DOHH2 (cell line): ENCODE measurements at regions not wholly inside any gene's neighbourhood (a gene's known extent, or its start where the extent isn't known, plus 50 kb on each side); places are given as distances from the start of the nearest gene placed in this dataset.

Experiments used
- H3F3A ChIP-seq: fragments of 200-600 bp; sonication (generic), shearing (Covaris generic); 2 replicates; pipeline ENCODE4 v1.6.0; 2016; ENCODE audit warnings: antibody characterized with exemption, mild to moderate bottlenecking; ENCODE audit not compliant: control insufficient read depth, insufficient read depth
- H3K27ac ChIP-seq: fragments of 200-600 bp; sonication (generic); 2 replicates; pipeline ENCODE4 v1.5.1; 2014; ENCODE audit warnings: low read depth, mild to moderate bottlenecking, low read length, moderate library complexity
- H3K27me3 ChIP-seq: fragments of 200-600 bp; sonication (generic); 2 replicates; pipeline ENCODE4 v1.6.1; 2014; ENCODE audit warnings: mild to moderate bottlenecking, low read length, mixed read lengths; ENCODE audit not compliant: control insufficient read depth
- H3K36me3 ChIP-seq: fragments of 200-600 bp; sonication (generic); 2 replicates; pipeline ENCODE4 v1.6.1; 2014; ENCODE audit warnings: mild to moderate bottlenecking, low read length, moderate library complexity, mixed read lengths; ENCODE audit not compliant: control insufficient read depth
- H3K4me1 ChIP-seq: fragments of 200-600 bp; sonication (generic); 2 replicates; pipeline ENCODE4 v1.6.1; 2014; ENCODE audit warnings: mild to moderate bottlenecking, low read length, mixed read lengths; ENCODE audit not compliant: control insufficient read depth
- H3K4me2 ChIP-seq: fragments of 200-600 bp; sonication (generic); 2 replicates; pipeline ENCODE4 v1.6.0; 2014; ENCODE audit warnings: mild to moderate bottlenecking, low read length, moderate library complexity
- H3K4me3 ChIP-seq: fragments of 200-600 bp; sonication (generic); 2 replicates; pipeline ENCODE4 v1.5.1; 2014; ENCODE audit warnings: mild to moderate bottlenecking, low read length, mixed read lengths
- H3K79me2 ChIP-seq: fragments of 200-600 bp; sonication (generic); 2 replicates; pipeline ENCODE4 v1.6.1; 2014; ENCODE audit warnings: mild to moderate bottlenecking, low read length, mixed read lengths; ENCODE audit not compliant: control insufficient read depth
- H3K9me2 ChIP-seq: fragments of 200-600 bp; sonication (generic); replicated peaks from 2 replicates; pipeline ENCODE4 v1.6.1; 2014; ENCODE audit warnings: mild to moderate bottlenecking, low read length, mixed read lengths; ENCODE audit not compliant: control insufficient read depth
- H3K9me3 ChIP-seq: fragments of 200-600 bp; sonication (generic); 2 replicates; pipeline ENCODE4 v1.6.1; 2014; ENCODE audit warnings: antibody characterized with exemption, low read length, mixed read lengths; ENCODE audit not compliant: control insufficient read depth, insufficient read depth
- H4K20me1 ChIP-seq: fragments of 200-600 bp; sonication (generic); 2 replicates; pipeline ENCODE4 v1.6.0; 2014; ENCODE audit warnings: low read depth, mild to moderate bottlenecking, antibody characterized with exemption, low read length, moderate library complexity; ENCODE audit not compliant: control insufficient read depth, insufficient read depth
- CTCF ChIP-seq: fragments of 200-600 bp; sonication (generic); IDR thresholded peaks from one replicate; pipeline ENCODE4 v1.5.1; 2014; ENCODE audit warnings: antibody characterized with exemption, mild to moderate bottlenecking, low read depth, low read length; ENCODE audit not compliant: poor library complexity, severe bottlenecking
- EZH2phosphoT487 ChIP-seq: fragments of 200-600 bp; sonication (generic); IDR thresholded peaks from 2 replicates; pipeline ENCODE4 v1.6.1; 2017; ENCODE audit warnings: borderline replicate concordance, mild to moderate bottlenecking, antibody characterized with exemption, low read length, moderate library complexity, mixed read lengths

GRCh38 chr10:108104551-108105156 lies 940.1 kb upstream of the SORCS1 start:
- Histone ChIP-seq H3K36me3 (no peaks in the 10 kb centered on the region), H3K79me2 (no peaks in the 10 kb centered on the region), H4K20me1 (no peaks in the 10 kb centered on the region), H3K9me3 (no peaks in the 10 kb centered on the region), H3K4me3 (no peak overlapping the region), H3K4me1 (no peaks in the 10 kb centered on the region), H3K4me2 (no peak overlapping the region), H3F3A (no peaks in the 10 kb centered on the region), H3K27ac (no peak overlapping the region), H3K27me3 (no peaks in the 10 kb centered on the region), H3K9me2 (no peaks in the 10 kb centered on the region)
- TF ChIP-seq EZH2phosphoT487 (no peak), CTCF (no peak)

DNA sequence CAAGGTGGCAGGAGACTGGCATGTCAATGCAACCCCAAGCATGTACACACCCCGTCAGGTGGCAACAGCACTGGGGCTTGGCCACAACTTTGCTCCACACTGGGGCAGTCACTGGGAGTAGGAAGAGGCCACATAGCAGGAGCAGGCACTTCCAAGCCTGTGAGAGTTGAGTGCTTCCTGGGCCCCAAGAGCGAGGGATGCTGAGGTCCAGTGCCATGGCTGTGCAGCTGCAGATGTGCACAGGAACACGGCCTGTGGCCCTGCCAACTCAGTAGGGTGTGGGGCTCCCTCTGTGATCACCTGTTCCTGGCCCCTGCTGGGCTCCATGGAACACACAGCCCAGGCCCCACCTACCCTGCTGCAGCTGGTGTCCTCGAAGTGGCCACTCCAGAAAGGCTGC lies 932.8 kb upstream of the SORCS1 start:
- Histone ChIP-seq H3K27ac (no peak overlapping the region), H3K9me2 (no peaks in the 10 kb centered on the region), H3F3A (no peaks in the 10 kb centered on the region), H3K4me2 (no peak overlapping the region), H3K36me3 (no peaks in the 10 kb centered on the region), H3K27me3 (no peaks in the 10 kb centered on the region), H3K4me1 (no peaks in the 10 kb centered on the region), H3K9me3 (peaks cover 7% of the 10 kb centered on the region; the same call in 1 of the 2 replicates), H3K79me2 (no peaks in the 10 kb centered on the region), H4K20me1 (no peaks in the 10 kb centered on the region), H3K4me3 (no peak overlapping the region)
- TF ChIP-seq CTCF (no peak), EZH2phosphoT487 (no peak)

- Histone ChIP-seq H3K9me2 (no peaks in the 10 kb centered on the region), H3K9me3 (peaks cover 7% of the 10 kb centered on the region; the same call in 1 of the 2 replicates), H3K27me3 (no peaks in the 10 kb centered on the region), H3K27ac (no peak overlapping the region), H3K36me3 (no peaks in the 10 kb centered on the region), H4K20me1 (no peaks in the 10 kb centered on the region), H3K79me2 (no peaks in the 10 kb centered on the region), H3K4me2 (no peak overlapping the region), H3K4me1 (no peaks in the 10 kb centered on the region), H3F3A (no peaks in the 10 kb centered on the region), H3K4me3 (no peak overlapping the region)
- TF ChIP-seq EZH2phosphoT487 (no peak), CTCF (no peak)
Observed at GRCh38 chr10:108095932-108096925, 931.7 kb upstream of the SORCS1 start.
